ENCODE measurements at regions not wholly inside any gene's neighbourhood (a gene's known extent, or its start where the extent isn't known, plus 50 kb on each side); places are given as distances from the start of the nearest gene placed in this dataset.

DNA sequence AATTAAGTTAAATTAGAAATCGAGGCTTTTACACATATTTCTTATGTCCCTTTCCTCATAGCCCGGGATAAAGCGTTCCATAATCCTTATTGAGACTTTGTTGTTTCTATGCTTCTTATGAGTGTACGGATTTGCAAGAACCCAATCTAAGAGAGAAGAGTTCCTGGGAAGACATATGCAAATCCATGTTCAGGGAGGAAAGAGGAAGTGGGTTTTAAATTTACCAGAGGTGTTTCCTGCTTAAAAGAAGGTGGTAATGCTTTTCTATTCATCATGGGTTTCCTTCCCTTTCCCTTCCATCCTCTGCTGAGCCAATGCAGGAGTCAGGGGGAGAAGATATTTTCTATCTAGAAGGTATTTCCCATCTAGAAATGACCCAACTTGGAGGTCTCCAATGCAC lies 345.8 kb downstream of the ZNF516 start:
- TF ChIP-seq, protein P1, sequence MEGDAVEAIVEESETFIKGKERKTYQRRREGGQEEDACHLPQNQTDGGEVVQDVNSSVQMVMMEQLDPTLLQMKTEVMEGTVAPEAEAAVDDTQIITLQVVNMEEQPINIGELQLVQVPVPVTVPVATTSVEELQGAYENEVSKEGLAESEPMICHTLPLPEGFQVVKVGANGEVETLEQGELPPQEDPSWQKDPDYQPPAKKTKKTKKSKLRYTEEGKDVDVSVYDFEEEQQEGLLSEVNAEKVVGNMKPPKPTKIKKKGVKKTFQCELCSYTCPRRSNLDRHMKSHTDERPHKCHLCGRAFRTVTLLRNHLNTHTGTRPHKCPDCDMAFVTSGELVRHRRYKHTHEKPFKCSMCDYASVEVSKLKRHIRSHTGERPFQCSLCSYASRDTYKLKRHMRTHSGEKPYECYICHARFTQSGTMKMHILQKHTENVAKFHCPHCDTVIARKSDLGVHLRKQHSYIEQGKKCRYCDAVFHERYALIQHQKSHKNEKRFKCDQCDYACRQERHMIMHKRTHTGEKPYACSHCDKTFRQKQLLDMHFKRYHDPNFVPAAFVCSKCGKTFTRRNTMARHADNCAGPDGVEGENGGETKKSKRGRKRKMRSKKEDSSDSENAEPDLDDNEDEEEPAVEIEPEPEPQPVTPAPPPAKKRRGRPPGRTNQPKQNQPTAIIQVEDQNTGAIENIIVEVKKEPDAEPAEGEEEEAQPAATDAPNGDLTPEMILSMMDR (IDR thresholded peaks at IDR 0.05; ENCODE audit: insufficient read depth, low read length), result no peak
- TF ChIP-seq GABPA (IDR thresholded peaks at IDR 0.05; ENCODE audit: low read depth), result no peak
- TF ChIP-seq POLR2AphosphoS5 (IDR thresholded peaks at IDR 0.05; ENCODE audit: low read depth), result no peak
- no peak for TF ChIP-seq REST (IDR thresholded peaks at IDR 0.05; ENCODE audit: insufficient replicate concordance, low read depth)

Measured in HL-60 (cell line).